ENCODE measurements at regions not wholly inside any gene's neighbourhood (a gene's known extent, or its start where the extent isn't known, plus 50 kb on each side); places are given as distances from the start of the nearest gene placed in this dataset.

- Mint-ChIP-seq H3K9me3 (peaks cover 0 to 14% (median 3%) of the 10 kb centered on the region in 11 donors), H3K27me3 (no peaks in the 10 kb centered on the region)
Measured at GRCh38 chr4:64870558-64870957, 461.3 kb upstream of the TECRL start.

GRCh38 chr4:64857815-64858214 is 448.6 kb upstream of the TECRL start:
- Mint-ChIP-seq H3K27ac (no peak overlapping the region), H3K36me3 (no peaks in the 10 kb centered on the region), H3K9me3 (peaks cover 0 to 7% (median under 1%) of the 10 kb centered on the region in 11 donors), H3K27me3 (no peaks in the 10 kb centered on the region), H3K4me1 (no peaks in the 10 kb centered on the region), H3K4me3 (no peak overlapping the region)
- Histone ChIP-seq H3K4me3 (ENCODE audit: low read length) (no peak overlapping the region), H3K4me1 (ENCODE audit: control insufficient read depth in 2 of 2, insufficient read depth in 2 of 2, low read length in 2 of 2) (no peaks in the 10 kb centered on the region), H3K27ac (ENCODE audit: low read depth, low read length) (no peak overlapping the region), H3K27me3 (ENCODE audit: control insufficient read depth in 2 of 2, insufficient read depth in 2 of 2, low read length in 2 of 2) (no peaks in the 10 kb centered on the region), H3K9me3 (ENCODE audit: control insufficient read depth in 2 of 3, low read length in 3 of 3) (no peaks in the 10 kb centered on the region), H3K36me3 (ENCODE audit: control insufficient read depth in 2 of 3, insufficient read depth in 3 of 3, low read length in 3 of 3) (no peaks in the 10 kb centered on the region)
- intact Hi-C loops (cut with micrococcal nuclease), result no loop called here
- ATAC-seq, result no peak
- ChIA-PET POLR2A (no interaction called here), CTCF (no interaction called here)
- DNase-seq, result no peak

More at GRCh38 chr4:64870558-64870957, 461.3 kb upstream of the TECRL start:
- Histone ChIP-seq H3K36me3 (ENCODE audit: control insufficient read depth in 2 of 3, insufficient read depth in 3 of 3, low read length in 3 of 3) (no peaks in the 10 kb centered on the region), H3K4me1 (ENCODE audit: control insufficient read depth in 2 of 2, insufficient read depth in 2 of 2, low read length in 2 of 2) (no peaks in the 10 kb centered on the region), H3K9me3 (ENCODE audit: control insufficient read depth in 2 of 3, low read length in 3 of 3) (no peaks in the 10 kb centered on the region), H3K27me3 (ENCODE audit: control insufficient read depth in 2 of 2, insufficient read depth in 2 of 2, low read length in 2 of 2) (no peaks in the 10 kb centered on the region), H3K4me3 (ENCODE audit: low read length) (no peak overlapping the region), H3K27ac (ENCODE audit: low read depth, low read length) (no peak overlapping the region)
- DNase-seq (no peak), ATAC-seq (no peak)
- ChIA-PET CTCF (no interaction called here), POLR2A (no interaction called here)
- H3K4me1 Mint-ChIP-seq, result no peaks in the 10 kb centered on the region
- intact Hi-C loops (cut with micrococcal nuclease), result no loop called here
- no peak overlapping the region for H3K4me3 Mint-ChIP-seq
- no peak overlapping the region for H3K27ac Mint-ChIP-seq
- H3K36me3 Mint-ChIP-seq, result no peaks in the 10 kb centered on the region

- no peak for ATAC-seq
- CTCF ChIA-PET, result no interaction called here
- Mint-ChIP-seq H3K4me3 (no peak overlapping the region), H3K27ac (no peak overlapping the region), H3K9me3 (peaks cover 0 to 7% (median 4%) of the 10 kb centered on the region in 11 donors), H3K4me1 (no peaks in the 10 kb centered on the region), H3K27me3 (no peaks in the 10 kb centered on the region), H3K36me3 (no peaks in the 10 kb centered on the region)
- H3K27ac ChIP-seq (ENCODE audit: low read depth, low read length), result no peak overlapping the region
- DNase-seq, result no peak
- no peaks in the 10 kb centered on the region for H3K27me3 ChIP-seq (ENCODE audit: control insufficient read depth in 2 of 2, insufficient read depth in 2 of 2, low read length in 2 of 2)
- intact Hi-C loops (cut with micrococcal nuclease), result no loop called here
- no peaks in the 10 kb centered on the region for H3K9me3 ChIP-seq (ENCODE audit: control insufficient read depth in 2 of 3, low read length in 3 of 3)
- no peaks in the 10 kb centered on the region for H3K36me3 ChIP-seq (ENCODE audit: control insufficient read depth in 2 of 3, insufficient read depth in 3 of 3, low read length in 3 of 3)
- no peaks in the 10 kb centered on the region for H3K4me1 ChIP-seq (ENCODE audit: control insufficient read depth in 2 of 2, insufficient read depth in 2 of 2, low read length in 2 of 2)
- H3K4me3 ChIP-seq (ENCODE audit: low read length), result no peak overlapping the region
- POLR2A ChIA-PET, result no interaction called here
Measured at GRCh38 chr4:64857198-64857597, 447.9 kb upstream of the TECRL start.

GRCh38 chr4:64846417-64846816 is 437.2 kb upstream of the TECRL start:
- Histone ChIP-seq H3K27ac (ENCODE audit: low read depth, low read length) (no peak overlapping the region), H3K27me3 (ENCODE audit: control insufficient read depth in 2 of 2, insufficient read depth in 2 of 2, low read length in 2 of 2) (no peaks in the 10 kb centered on the region), H3K36me3 (ENCODE audit: control insufficient read depth in 2 of 3, insufficient read depth in 3 of 3, low read length in 3 of 3) (no peaks in the 10 kb centered on the region), H3K4me1 (ENCODE audit: control insufficient read depth in 2 of 2, insufficient read depth in 2 of 2, low read length in 2 of 2) (no peaks in the 10 kb centered on the region), H3K9me3 (ENCODE audit: control insufficient read depth in 2 of 3, low read length in 3 of 3) (no peaks in the 10 kb centered on the region), H3K4me3 (ENCODE audit: low read length) (no peak overlapping the region)
- Mint-ChIP-seq H3K27me3 (no peaks in the 10 kb centered on the region), H3K36me3 (peaks cover 0 to 3% (median 0%) of the 10 kb centered on the region in 5 donors), H3K4me3 (no peak overlapping the region), H3K9me3 (peaks cover 0 to 23% (median 2%) of the 10 kb centered on the region in 11 donors), H3K27ac (no peak overlapping the region), H3K4me1 (no peaks in the 10 kb centered on the region)
- ChIA-PET CTCF (no interaction called here), POLR2A (no interaction called here)
- intact Hi-C loops (cut with micrococcal nuclease), result no loop called here
- no peak for DNase-seq
- ATAC-seq, result no peak

- H3K27ac ChIP-seq (ENCODE audit: low read depth, low read length), result no peak overlapping the region
- no peak for DNase-seq
- H3K9me3 ChIP-seq (ENCODE audit: control insufficient read depth in 2 of 3, low read length in 3 of 3), result no peaks in the 10 kb centered on the region
- POLR2A ChIA-PET, result no interaction called here
- intact Hi-C loops (cut with micrococcal nuclease), result no loop called here
- CTCF ChIA-PET, result no interaction called here
- no peaks in the 10 kb centered on the region for H3K4me1 ChIP-seq (ENCODE audit: control insufficient read depth in 2 of 2, insufficient read depth in 2 of 2, low read length in 2 of 2)
- Mint-ChIP-seq H3K36me3 (no peaks in the 10 kb centered on the region), H3K9me3 (peaks cover 0 to 22% (median 2%) of the 10 kb centered on the region in 11 donors), H3K27ac (no peak overlapping the region), H3K27me3 (no peaks in the 10 kb centered on the region), H3K4me3 (no peak overlapping the region), H3K4me1 (no peaks in the 10 kb centered on the region)
- no peaks in the 10 kb centered on the region for H3K36me3 ChIP-seq (ENCODE audit: control insufficient read depth in 2 of 3, insufficient read depth in 3 of 3, low read length in 3 of 3)
- ATAC-seq, result no peak
- H3K27me3 ChIP-seq (ENCODE audit: control insufficient read depth in 2 of 2, insufficient read depth in 2 of 2, low read length in 2 of 2), result no peaks in the 10 kb centered on the region
- H3K4me3 ChIP-seq (ENCODE audit: low read length), result no peak overlapping the region
Measured at GRCh38 chr4:64829749-64830148, 420.5 kb upstream of the TECRL start.

- H3K27me3 ChIP-seq (ENCODE audit: control insufficient read depth in 2 of 2, insufficient read depth in 2 of 2, low read length in 2 of 2), result no peaks in the 10 kb centered on the region
- Mint-ChIP-seq H3K36me3 (no peaks in the 10 kb centered on the region), H3K9me3 (peaks cover 0 to 14% (median 0%) of the 10 kb centered on the region in 11 donors), H3K4me1 (no peaks in the 10 kb centered on the region), H3K4me3 (no peak overlapping the region), H3K27me3 (no peaks in the 10 kb centered on the region), H3K27ac (no peak overlapping the region)
- DNase-seq (no peak), ATAC-seq (no peak)
- intact Hi-C loops (cut with micrococcal nuclease), result no loop called here
- ChIA-PET CTCF (no interaction called here), POLR2A (no interaction called here)
- no peaks in the 10 kb centered on the region for H3K4me1 ChIP-seq (ENCODE audit: control insufficient read depth in 2 of 2, insufficient read depth in 2 of 2, low read length in 2 of 2)
- no peak overlapping the region for H3K4me3 ChIP-seq (ENCODE audit: low read length)
- H3K9me3 ChIP-seq (ENCODE audit: control insufficient read depth in 2 of 3, low read length in 3 of 3), result no peaks in the 10 kb centered on the region
- H3K36me3 ChIP-seq (ENCODE audit: control insufficient read depth in 2 of 3, insufficient read depth in 3 of 3, low read length in 3 of 3), result no peaks in the 10 kb centered on the region
- no peak overlapping the region for H3K27ac ChIP-seq (ENCODE audit: low read depth, low read length)
Measured at GRCh38 chr4:64824591-64824990, 415.3 kb upstream of the TECRL start.

GRCh38 chr4:64822405-64822804 is 413.2 kb upstream of the TECRL start:
- no peak overlapping the region for H3K4me3 Mint-ChIP-seq
- Histone ChIP-seq H3K27ac (ENCODE audit: low read depth, low read length) (no peak overlapping the region), H3K36me3 (ENCODE audit: control insufficient read depth in 2 of 3, insufficient read depth in 3 of 3, low read length in 3 of 3) (no peaks in the 10 kb centered on the region), H3K9me3 (ENCODE audit: control insufficient read depth in 2 of 3, low read length in 3 of 3) (no peaks in the 10 kb centered on the region), H3K27me3 (ENCODE audit: control insufficient read depth in 2 of 2, insufficient read depth in 2 of 2, low read length in 2 of 2) (no peaks in the 10 kb centered on the region), H3K4me1 (ENCODE audit: control insufficient read depth in 2 of 2, insufficient read depth in 2 of 2, low read length in 2 of 2) (no peaks in the 10 kb centered on the region), H3K4me3 (ENCODE audit: low read length) (no peak overlapping the region)
- no peak overlapping the region for H3K27ac Mint-ChIP-seq
- H3K27me3 Mint-ChIP-seq, result no peaks in the 10 kb centered on the region
- no peaks in the 10 kb centered on the region for H3K36me3 Mint-ChIP-seq
- ChIA-PET POLR2A (no interaction called here), CTCF (no interaction called here)
- H3K4me1 Mint-ChIP-seq, result no peaks in the 10 kb centered on the region
- DNase-seq (no peak), ATAC-seq (no peak)
- H3K9me3 Mint-ChIP-seq, result peaks cover 0 to 20% (median 0%) of the 10 kb centered on the region in 11 donors
- intact Hi-C loops (cut with micrococcal nuclease), result no loop called here
